ENCODE measurements at regions not wholly inside any gene's neighbourhood (a gene's known extent, or its start where the extent isn't known, plus 50 kb on each side); places are given as distances from the start of the nearest gene placed in this dataset.

GRCh38 chr9:75429531-75430475 is 341.5 kb downstream of the OSTF1 start:
- Mint-ChIP-seq H3K36me3 (ENCODE audit: low read depth) (no peaks in the 10 kb centered on the region), H3K27me3 (ENCODE audit: low read depth) (peaks cover 4% of the 10 kb centered on the region), H3K27ac (no peak overlapping the region), H3K4me3 (no peak overlapping the region), H3K4me1 (ENCODE audit: low read depth) (no peaks in the 10 kb centered on the region), H3K9me3 (no peaks in the 10 kb centered on the region)
- intact Hi-C loops (cut with micrococcal nuclease), result no loop called here
- CTCF ChIA-PET, result no interaction called here
- no peak for DNase-seq

GRCh38 chr9:75431375-75431774 is 343.1 kb downstream of the OSTF1 start:
- no peak overlapping the region for H3K4me3 Mint-ChIP-seq
- intact Hi-C loops (cut with micrococcal nuclease), result no loop called here
- no peaks in the 10 kb centered on the region for H3K4me1 Mint-ChIP-seq (ENCODE audit: low read depth)
- CTCF ChIA-PET, result no interaction called here
- no peak overlapping the region for H3K27ac Mint-ChIP-seq
- H3K9me3 Mint-ChIP-seq, result no peaks in the 10 kb centered on the region
- peaks cover 4% of the 10 kb centered on the region for H3K27me3 Mint-ChIP-seq (ENCODE audit: low read depth)
- no peak for DNase-seq
- H3K36me3 Mint-ChIP-seq (ENCODE audit: low read depth), result no peaks in the 10 kb centered on the region

- Mint-ChIP-seq H3K27ac (no peak overlapping the region), H3K4me1 (ENCODE audit: low read depth) (no peaks in the 10 kb centered on the region), H3K9me3 (no peaks in the 10 kb centered on the region), H3K27me3 (ENCODE audit: low read depth) (peaks cover 4% of the 10 kb centered on the region), H3K36me3 (ENCODE audit: low read depth) (no peaks in the 10 kb centered on the region), H3K4me3 (no peak overlapping the region)
- intact Hi-C loops (cut with micrococcal nuclease), result no loop called here
- CTCF ChIA-PET, result no interaction called here
- DNase-seq, result no peak
These were observed 344.1 kb downstream of the OSTF1 start for GRCh38 chr9:75432386-75432785.

GRCh38 chr9:75432888-75433287 is 344.6 kb downstream of the OSTF1 start:
- no peak for DNase-seq
- intact Hi-C loops (cut with micrococcal nuclease), result no loop called here
- H3K4me3 Mint-ChIP-seq, result no peak overlapping the region
- peaks cover 6% of the 10 kb centered on the region for H3K27me3 Mint-ChIP-seq (ENCODE audit: low read depth)
- CTCF ChIA-PET, result no interaction called here
- no peaks in the 10 kb centered on the region for H3K9me3 Mint-ChIP-seq
- no peak overlapping the region for H3K27ac Mint-ChIP-seq
- H3K36me3 Mint-ChIP-seq (ENCODE audit: low read depth), result no peaks in the 10 kb centered on the region
- H3K4me1 Mint-ChIP-seq (ENCODE audit: low read depth), result no peaks in the 10 kb centered on the region

GRCh38 chr9:75438716-75439115 is 350.4 kb downstream of the OSTF1 start:
- no peak overlapping the region for H3K27ac Mint-ChIP-seq

GRCh38 chr9:75440914-75441313 is 352.6 kb downstream of the OSTF1 start:
- H3K36me3 Mint-ChIP-seq (ENCODE audit: low read depth), result no peaks in the 10 kb centered on the region
- H3K27ac Mint-ChIP-seq, result no peak overlapping the region
- CTCF ChIA-PET, result no interaction called here
- H3K9me3 Mint-ChIP-seq, result no peaks in the 10 kb centered on the region
- no peak for DNase-seq
- H3K4me3 Mint-ChIP-seq, result no peak overlapping the region
- H3K4me1 Mint-ChIP-seq (ENCODE audit: low read depth), result no peaks in the 10 kb centered on the region
- peaks cover 9% of the 10 kb centered on the region for H3K27me3 Mint-ChIP-seq (ENCODE audit: low read depth)
- intact Hi-C loops (cut with micrococcal nuclease), result no loop called here

More at GRCh38 chr9:75438716-75439115, 350.4 kb downstream of the OSTF1 start:
- Mint-ChIP-seq H3K9me3 (no peaks in the 10 kb centered on the region), H3K4me1 (ENCODE audit: low read depth) (no peaks in the 10 kb centered on the region), H3K4me3 (no peak overlapping the region), H3K27me3 (ENCODE audit: low read depth) (peaks cover 13% of the 10 kb centered on the region), H3K36me3 (ENCODE audit: low read depth) (no peaks in the 10 kb centered on the region)
- CTCF ChIA-PET, result no interaction called here
- intact Hi-C loops (cut with micrococcal nuclease), result no loop called here
- DNase-seq, result no peak

- intact Hi-C loops (cut with micrococcal nuclease), result no loop called here
- Mint-ChIP-seq H3K4me3 (no peak overlapping the region), H3K27ac (no peak overlapping the region), H3K9me3 (no peaks in the 10 kb centered on the region), H3K36me3 (ENCODE audit: low read depth) (no peaks in the 10 kb centered on the region), H3K4me1 (ENCODE audit: low read depth) (no peaks in the 10 kb centered on the region), H3K27me3 (ENCODE audit: low read depth) (no peaks in the 10 kb centered on the region)
- CTCF ChIA-PET, result no interaction called here
- DNase-seq, result no peak
These were observed 356.8 kb downstream of the OSTF1 start for GRCh38 chr9:75445144-75445543.

- CTCF ChIA-PET, result no interaction called here
- no peak for DNase-seq
- Mint-ChIP-seq H3K27ac (no peak overlapping the region), H3K9me3 (no peaks in the 10 kb centered on the region), H3K36me3 (ENCODE audit: low read depth) (no peaks in the 10 kb centered on the region), H3K4me1 (ENCODE audit: low read depth) (no peaks in the 10 kb centered on the region), H3K27me3 (ENCODE audit: low read depth) (peaks cover 2% of the 10 kb centered on the region), H3K4me3 (no peak overlapping the region)
- intact Hi-C loops (cut with micrococcal nuclease), result no loop called here
These were observed 359.0 kb downstream of the OSTF1 start for GRCh38 chr9:75447281-75447680.

- H3K27me3 Mint-ChIP-seq (ENCODE audit: low read depth), result peaks cover 2% of the 10 kb centered on the region
- no peak overlapping the region for H3K4me3 Mint-ChIP-seq
- no peak for DNase-seq
- H3K4me1 Mint-ChIP-seq (ENCODE audit: low read depth), result no peaks in the 10 kb centered on the region
- CTCF ChIA-PET, result no interaction called here
- H3K36me3 Mint-ChIP-seq (ENCODE audit: low read depth), result no peaks in the 10 kb centered on the region
- intact Hi-C loops (cut with micrococcal nuclease), result no loop called here
- H3K9me3 Mint-ChIP-seq, result no peaks in the 10 kb centered on the region
- H3K27ac Mint-ChIP-seq, result no peak overlapping the region
These were observed 360.0 kb downstream of the OSTF1 start for GRCh38 chr9:75448281-75448680.

- H3K4me1 Mint-ChIP-seq (ENCODE audit: low read depth), result no peaks in the 10 kb centered on the region
- no peak overlapping the region for H3K4me3 Mint-ChIP-seq
- H3K36me3 Mint-ChIP-seq (ENCODE audit: low read depth), result no peaks in the 10 kb centered on the region
- no peak overlapping the region for H3K27ac Mint-ChIP-seq
- intact Hi-C loops (cut with micrococcal nuclease), result no loop called here
- CTCF ChIA-PET, result no interaction called here
- H3K9me3 Mint-ChIP-seq, result no peaks in the 10 kb centered on the region
- DNase-seq, result no peak
- H3K27me3 Mint-ChIP-seq (ENCODE audit: low read depth), result peaks cover 2% of the 10 kb centered on the region
These were observed 360.6 kb downstream of the OSTF1 start for GRCh38 chr9:75448955-75449354.

- Mint-ChIP-seq H3K36me3 (ENCODE audit: low read depth) (no peaks in the 10 kb centered on the region), H3K4me3 (no peak overlapping the region), H3K4me1 (ENCODE audit: low read depth) (no peaks in the 10 kb centered on the region), H3K27me3 (ENCODE audit: low read depth) (peaks cover 2% of the 10 kb centered on the region), H3K9me3 (no peaks in the 10 kb centered on the region), H3K27ac (no peak overlapping the region)
- CTCF ChIA-PET, result no interaction called here
- no peak for DNase-seq
- intact Hi-C loops (cut with micrococcal nuclease), result no loop called here
These were observed 362.7 kb downstream of the OSTF1 start for GRCh38 chr9:75451045-75451444.

GRCh38 chr9:75451505-75451904 is 363.2 kb downstream of the OSTF1 start:
- DNase-seq, result no peak
- no peak overlapping the region for H3K4me3 Mint-ChIP-seq
- H3K27me3 Mint-ChIP-seq (ENCODE audit: low read depth), result peaks cover 2% of the 10 kb centered on the region
- no peaks in the 10 kb centered on the region for H3K4me1 Mint-ChIP-seq (ENCODE audit: low read depth)
- intact Hi-C loops (cut with micrococcal nuclease), result no loop called here
- H3K27ac Mint-ChIP-seq, result no peak overlapping the region
- no peaks in the 10 kb centered on the region for H3K9me3 Mint-ChIP-seq
- no peaks in the 10 kb centered on the region for H3K36me3 Mint-ChIP-seq (ENCODE audit: low read depth)
- CTCF ChIA-PET, result no interaction called here

- peaks cover 2% of the 10 kb centered on the region for H3K27me3 Mint-ChIP-seq (ENCODE audit: low read depth)
- CTCF ChIA-PET, result no interaction called here
- H3K4me3 Mint-ChIP-seq, result no peak overlapping the region
- no peak for DNase-seq
- no peak overlapping the region for H3K27ac Mint-ChIP-seq
- no peaks in the 10 kb centered on the region for H3K4me1 Mint-ChIP-seq (ENCODE audit: low read depth)
- H3K9me3 Mint-ChIP-seq, result no peaks in the 10 kb centered on the region
- no peaks in the 10 kb centered on the region for H3K36me3 Mint-ChIP-seq (ENCODE audit: low read depth)
- intact Hi-C loops (cut with micrococcal nuclease), result no loop called here
These were observed 364.2 kb downstream of the OSTF1 start for GRCh38 chr9:75452512-75452911.

Measured in activated naive CD4-positive, alpha-beta T cell treated with anti-CD3 and anti-CD28 coated beads for 36 hours (primary cell).